Activated naive CD8-positive, alpha-beta T cell treated with anti-CD3 and anti-CD28 coated beads, Interleukin-2, amount 10 ng/mL, durations not matched to agents 7 days and 5 days (primary cell): ENCODE measurements at regions not wholly inside any gene's neighbourhood (a gene's known extent, or its start where the extent isn't known, plus 50 kb on each side); places are given as distances from the start of the nearest gene placed in this dataset.
"Not testable (repeated sequence)": the region's sequence is repeated elsewhere in the genome, so short reads cannot be mapped to it uniquely, and the experiment has no call there.

Experiments
- ATAC-seq: fragments of 150-1000 bp; cut with Tn5 transposase; one replicate; pipeline ENCODE4 v1.10.0; 2021; ENCODE audit warnings: low read depth, moderate library complexity
- POLR2A ChIA-PET: fragments of 350-600 bp; sonication (Branson Sonifier 250); formaldehyde crosslinking; loops from one replicate; lab custom pipeline; 2021; ENCODE audit warnings: antibody characterized with exemption; lab: Charles Lee
- DNase-seq: peaks from one replicate; pipeline ENCODE4 v3.0.0; 2021
- H3K27ac Mint-ChIP-seq: one replicate; pipeline ENCODE4 v1.8.0; 2022; ENCODE audit warnings: mild to moderate bottlenecking, mixed read lengths
- H3K27me3 Mint-ChIP-seq: one replicate; pipeline ENCODE4 v1.8.0; 2022; ENCODE audit warnings: mild to moderate bottlenecking, moderate library complexity, mixed read lengths
- H3K36me3 Mint-ChIP-seq: one replicate; pipeline ENCODE4 v1.8.0; 2021; ENCODE audit warnings: mild to moderate bottlenecking, mixed read lengths
- H3K4me1 Mint-ChIP-seq: one replicate; pipeline ENCODE4 v1.8.0; 2021; ENCODE audit warnings: mixed read lengths
- H3K4me3 Mint-ChIP-seq: one replicate; pipeline ENCODE4 v1.8.0; 2022; ENCODE audit warnings: mild to moderate bottlenecking, moderate library complexity, mixed read lengths
- H3K9me3 Mint-ChIP-seq: one replicate; pipeline ENCODE4 v1.8.0; 2021; ENCODE audit warnings: mixed read lengths

GRCh38 chr5:42881416-42882117, 69.9 kb upstream of the SELENOP start:
- no peaks in the 10 kb centered on the region for H3K27me3 Mint-ChIP-seq
- H3K4me3 Mint-ChIP-seq: no peak overlapping the region
- no peak overlapping the region for H3K27ac Mint-ChIP-seq
- H3K4me1 Mint-ChIP-seq: peaks cover 4% of the 10 kb centered on the region
- POLR2A ChIA-PET: no interaction called here
- H3K36me3 Mint-ChIP-seq: no peaks in the 10 kb centered on the region
- DNase-seq (no peak), ATAC-seq (no peak)
- peaks cover 2% of the 10 kb centered on the region for H3K9me3 Mint-ChIP-seq

- H3K36me3 Mint-ChIP-seq: peaks cover 3% of the 10 kb centered on the region
- DNase-seq: no peak
- ATAC-seq: no peak
- H3K4me1 Mint-ChIP-seq: peaks cover 9% of the 10 kb centered on the region
- POLR2A ChIA-PET: no interaction called here
- H3K27ac Mint-ChIP-seq: no peak overlapping the region
- H3K27me3 Mint-ChIP-seq: no peaks in the 10 kb centered on the region
- peaks cover 3% of the 10 kb centered on the region for H3K9me3 Mint-ChIP-seq
- H3K4me3 Mint-ChIP-seq: no peak overlapping the region
Measured at GRCh38 chr5:42880496-42881150, 68.9 kb upstream of the SELENOP start.

- POLR2A ChIA-PET: no interaction called here
- H3K4me3 Mint-ChIP-seq: no peak overlapping the region
- peaks cover 3% of the 10 kb centered on the region for H3K9me3 Mint-ChIP-seq
- H3K27ac Mint-ChIP-seq: no peak overlapping the region
- H3K27me3 Mint-ChIP-seq: no peaks in the 10 kb centered on the region
- no peak for ATAC-seq
- peaks cover 4% of the 10 kb centered on the region for H3K36me3 Mint-ChIP-seq
- DNase-seq: no peak
- peaks cover 9% of the 10 kb centered on the region for H3K4me1 Mint-ChIP-seq
Measured at GRCh38 chr5:42879291-42879690, 67.6 kb upstream of the SELENOP start.

- DNase-seq (no peak), ATAC-seq (no peak)
- Mint-ChIP-seq H3K9me3 (peaks cover 6% of the 10 kb centered on the region), H3K27me3 (no peaks in the 10 kb centered on the region), H3K36me3 (peaks cover 4% of the 10 kb centered on the region), H3K4me3 (no peak overlapping the region), H3K4me1 (peaks cover 9% of the 10 kb centered on the region), H3K27ac (no peak overlapping the region)
- POLR2A ChIA-PET: no interaction called here
Measured at GRCh38 chr5:42878550-42878949, 66.9 kb upstream of the SELENOP start.

- POLR2A ChIA-PET: no interaction called here
- peaks cover 9% of the 10 kb centered on the region for H3K4me1 Mint-ChIP-seq
- H3K4me3 Mint-ChIP-seq: no peak overlapping the region
- peaks cover 3% of the 10 kb centered on the region for H3K27me3 Mint-ChIP-seq
- no peak for DNase-seq
- H3K9me3 Mint-ChIP-seq: peaks cover 6% of the 10 kb centered on the region
- peaks cover 4% of the 10 kb centered on the region for H3K36me3 Mint-ChIP-seq
- H3K27ac Mint-ChIP-seq: no peak overlapping the region
- ATAC-seq: no peak
Measured at GRCh38 chr5:42878041-42878440, 66.3 kb upstream of the SELENOP start.

GRCh38 chr5:42877431-42877830, 65.7 kb upstream of the SELENOP start:
- no peak overlapping the region for H3K4me3 Mint-ChIP-seq
- DNase-seq (no peak), ATAC-seq (no peak)
- H3K36me3 Mint-ChIP-seq: peaks cover 4% of the 10 kb centered on the region
- POLR2A ChIA-PET: no interaction called here
- peaks cover 3% of the 10 kb centered on the region for H3K27me3 Mint-ChIP-seq
- peaks cover 9% of the 10 kb centered on the region for H3K4me1 Mint-ChIP-seq
- no peak overlapping the region for H3K27ac Mint-ChIP-seq
- H3K9me3 Mint-ChIP-seq: peaks cover 6% of the 10 kb centered on the region

- peaks cover 9% of the 10 kb centered on the region for H3K4me1 Mint-ChIP-seq
- H3K27ac Mint-ChIP-seq: no peak overlapping the region
- POLR2A ChIA-PET: no interaction called here
- ATAC-seq: no peak
- peaks cover 4% of the 10 kb centered on the region for H3K36me3 Mint-ChIP-seq
- peaks cover 5% of the 10 kb centered on the region for H3K27me3 Mint-ChIP-seq
- peaks cover 6% of the 10 kb centered on the region for H3K9me3 Mint-ChIP-seq
- peak overlapping the region; percentile 10 for H3K4me3 Mint-ChIP-seq
- no peak for DNase-seq
Measured at GRCh38 chr5:42876375-42876844, 64.7 kb upstream of the SELENOP start.

- H3K36me3 Mint-ChIP-seq: peaks cover 4% of the 10 kb centered on the region
- peaks cover 5% of the 10 kb centered on the region for H3K27me3 Mint-ChIP-seq
- H3K27ac Mint-ChIP-seq: peak overlapping the region; percentile 67
- peaks cover 6% of the 10 kb centered on the region for H3K9me3 Mint-ChIP-seq
- POLR2A ChIA-PET: no interaction called here
- peaks cover 9% of the 10 kb centered on the region for H3K4me1 Mint-ChIP-seq
- no peak for ATAC-seq
- no peak for DNase-seq
- peak overlapping the region; percentile 14 for H3K4me3 Mint-ChIP-seq
Measured at GRCh38 chr5:42875785-42876374, 64.2 kb upstream of the SELENOP start.

- H3K4me3 Mint-ChIP-seq: no peak overlapping the region
- H3K9me3 Mint-ChIP-seq: peaks cover 6% of the 10 kb centered on the region
- H3K36me3 Mint-ChIP-seq: peaks cover 4% of the 10 kb centered on the region
- DNase-seq (no peak), ATAC-seq (no peak)
- POLR2A ChIA-PET: no interaction called here
- H3K27ac Mint-ChIP-seq: no peak overlapping the region
- H3K4me1 Mint-ChIP-seq: peaks cover 9% of the 10 kb centered on the region
- peaks cover 5% of the 10 kb centered on the region for H3K27me3 Mint-ChIP-seq
Measured at GRCh38 chr5:42875211-42875610, 63.5 kb upstream of the SELENOP start.

GRCh38 chr5:42874621-42875198, 63.0 kb upstream of the SELENOP start:
- POLR2A ChIA-PET: no interaction called here
- Mint-ChIP-seq H3K4me3 (no peak overlapping the region), H3K36me3 (peaks cover 4% of the 10 kb centered on the region), H3K27me3 (peaks cover 5% of the 10 kb centered on the region), H3K27ac (no peak overlapping the region), H3K4me1 (peaks cover 9% of the 10 kb centered on the region), H3K9me3 (peaks cover 7% of the 10 kb centered on the region)
- DNase-seq (no peak), ATAC-seq (no peak)

GRCh38 chr5:42872865-42873264, 61.2 kb upstream of the SELENOP start:
- Mint-ChIP-seq H3K4me3 (no peak overlapping the region), H3K4me1 (peaks cover 9% of the 10 kb centered on the region), H3K27ac (no peak overlapping the region), H3K9me3 (peaks cover 10% of the 10 kb centered on the region), H3K36me3 (peaks cover 4% of the 10 kb centered on the region), H3K27me3 (peaks cover 5% of the 10 kb centered on the region)
- DNase-seq: no peak
- POLR2A ChIA-PET: no interaction called here
- ATAC-seq: no peak

GRCh38 chr5:42870882-42871418, 59.3 kb upstream of the SELENOP start:
- H3K9me3 Mint-ChIP-seq: peaks cover 11% of the 10 kb centered on the region
- ATAC-seq (no peak), DNase-seq (no peak)
- peaks cover 4% of the 10 kb centered on the region for H3K36me3 Mint-ChIP-seq
- H3K27me3 Mint-ChIP-seq: peaks cover 9% of the 10 kb centered on the region
- POLR2A ChIA-PET: interaction anchor here (1.0 kb wide), 1 partner anchor 149 kb away, joined by 3 read pairs; no protein-coding TSS in a partner anchor
- H3K4me1 Mint-ChIP-seq: peaks cover 5% of the 10 kb centered on the region
- no peak overlapping the region for H3K4me3 Mint-ChIP-seq
- H3K27ac Mint-ChIP-seq: no peak overlapping the region

- H3K4me1 Mint-ChIP-seq, POLR2A ChIA-PET, H3K36me3 Mint-ChIP-seq, ATAC-seq, DNase-seq, H3K4me3 Mint-ChIP-seq, H3K27ac Mint-ChIP-seq: not testable (repeated sequence)
- Mint-ChIP-seq H3K9me3 (peaks cover 10% of the 10 kb centered on the region), H3K27me3 (peaks cover 19% of the 10 kb centered on the region)
Measured at GRCh38 chr5:42868417-42868816, 56.7 kb upstream of the SELENOP start.
